ENCODE measurements at regions not wholly inside any gene's neighbourhood (a gene's known extent, or its start where the extent isn't known, plus 50 kb on each side); places are given as distances from the start of the nearest gene placed in this dataset.

- no peak for TF ChIP-seq CTCF (IDR thresholded peaks at IDR 0.05; ENCODE audit: insufficient read depth, low read length, poor library complexity, severe bottlenecking)
- Histone ChIP-seq H3K36me3 (ENCODE audit: control insufficient read depth, insufficient read depth, low read length) (no peaks in the 10 kb centered on the region), H3K27me3 (ENCODE audit: control insufficient read depth, insufficient read depth, low read length) (peaks cover 21% of the 10 kb centered on the region), H3K4me3 (ENCODE audit: low read depth, low read length) (no peak overlapping the region)
- no peak for DNase-seq (ENCODE audit: low read depth)
Observed at GRCh38 chr5:171614971-171615653, 170.5 kb upstream of the SMIM23 start.

- no peaks in the 10 kb centered on the region for H3K36me3 ChIP-seq (ENCODE audit: control insufficient read depth, insufficient read depth, low read length)
- H3K4me3 ChIP-seq (ENCODE audit: low read depth, low read length): no peak overlapping the region
Observed at GRCh38 chr5:171615705-171616640, 169.6 kb upstream of the SMIM23 start.

GRCh38 chr5:171617266-171617665 is 168.4 kb upstream of the SMIM23 start:
- H3K4me3 ChIP-seq (ENCODE audit: low read depth, low read length): no peak overlapping the region
- DNase-seq (ENCODE audit: low read depth): no peak
- H3K27me3 ChIP-seq (ENCODE audit: control insufficient read depth, insufficient read depth, low read length): peaks cover 19% of the 10 kb centered on the region
- no peaks in the 10 kb centered on the region for H3K36me3 ChIP-seq (ENCODE audit: control insufficient read depth, insufficient read depth, low read length)
- no peak for TF ChIP-seq CTCF (IDR thresholded peaks at IDR 0.05; ENCODE audit: insufficient read depth, low read length, poor library complexity, severe bottlenecking)

More at GRCh38 chr5:171615705-171616640, 169.6 kb upstream of the SMIM23 start:
- H3K27me3 ChIP-seq (ENCODE audit: control insufficient read depth, insufficient read depth, low read length): peaks cover 21% of the 10 kb centered on the region
- no peak for DNase-seq (ENCODE audit: low read depth)
- TF ChIP-seq CTCF (IDR thresholded peaks at IDR 0.05; ENCODE audit: insufficient read depth, low read length, poor library complexity, severe bottlenecking): no peak

GRCh38 chr5:171617817-171618591 is 167.6 kb upstream of the SMIM23 start:
- peaks cover 17% of the 10 kb centered on the region for H3K27me3 ChIP-seq (ENCODE audit: control insufficient read depth, insufficient read depth, low read length)
- DNase-seq (ENCODE audit: low read depth): no peak
- no peak for TF ChIP-seq CTCF (IDR thresholded peaks at IDR 0.05; ENCODE audit: insufficient read depth, low read length, poor library complexity, severe bottlenecking)
- no peaks in the 10 kb centered on the region for H3K36me3 ChIP-seq (ENCODE audit: control insufficient read depth, insufficient read depth, low read length)
- H3K4me3 ChIP-seq (ENCODE audit: low read depth, low read length): no peak overlapping the region

GRCh38 chr5:171619196-171619595 is 166.4 kb upstream of the SMIM23 start:
- no peaks in the 10 kb centered on the region for H3K36me3 ChIP-seq (ENCODE audit: control insufficient read depth, insufficient read depth, low read length)
- no peak for DNase-seq (ENCODE audit: low read depth)
- peaks cover 14% of the 10 kb centered on the region for H3K27me3 ChIP-seq (ENCODE audit: control insufficient read depth, insufficient read depth, low read length)
- no peak for TF ChIP-seq CTCF (IDR thresholded peaks at IDR 0.05; ENCODE audit: insufficient read depth, low read length, poor library complexity, severe bottlenecking)
- no peak overlapping the region for H3K4me3 ChIP-seq (ENCODE audit: low read depth, low read length)
